SIG-M5 (cell line): ENCODE measurements at regions not wholly inside any gene's neighbourhood (a gene's known extent, or its start where the extent isn't known, plus 50 kb on each side); places are given as distances from the start of the nearest gene placed in this dataset.

Source experiments
- DNase-seq: peaks from one replicate; lab custom pipeline; 2025; lab: John Stamatoyannopoulos, UW

DNA sequence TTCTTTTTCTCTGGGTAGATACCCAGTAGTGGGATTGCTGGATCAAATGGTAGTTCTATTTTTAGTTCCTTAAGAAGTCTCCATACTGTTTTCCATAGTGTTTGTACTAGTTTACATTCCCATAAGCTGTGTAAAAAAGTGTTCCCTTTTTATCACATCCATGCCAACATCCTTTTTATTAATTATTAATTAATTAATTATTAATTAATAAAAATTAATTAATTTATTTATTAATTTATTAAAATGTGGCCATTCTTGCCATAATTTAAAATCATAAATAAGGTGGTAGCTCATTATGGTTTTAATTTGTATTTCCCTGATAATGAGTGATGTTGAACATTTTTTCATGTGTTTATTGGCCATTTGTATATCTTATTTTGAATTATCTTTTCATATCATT is 173.9 kb upstream of the FOXN2 start:
- no peak for DNase-seq

- no peak for DNase-seq
Measured at GRCh38 chr2:48144777-48145176, 169.7 kb upstream of the FOXN2 start.

- DNase-seq = peak; percentile 88
Measured at GRCh38 chr2:48145845-48146452, 168.5 kb upstream of the FOXN2 start.

GRCh38 chr2:48146552-48146951 is 167.9 kb upstream of the FOXN2 start:
- no peak for DNase-seq

DNA sequence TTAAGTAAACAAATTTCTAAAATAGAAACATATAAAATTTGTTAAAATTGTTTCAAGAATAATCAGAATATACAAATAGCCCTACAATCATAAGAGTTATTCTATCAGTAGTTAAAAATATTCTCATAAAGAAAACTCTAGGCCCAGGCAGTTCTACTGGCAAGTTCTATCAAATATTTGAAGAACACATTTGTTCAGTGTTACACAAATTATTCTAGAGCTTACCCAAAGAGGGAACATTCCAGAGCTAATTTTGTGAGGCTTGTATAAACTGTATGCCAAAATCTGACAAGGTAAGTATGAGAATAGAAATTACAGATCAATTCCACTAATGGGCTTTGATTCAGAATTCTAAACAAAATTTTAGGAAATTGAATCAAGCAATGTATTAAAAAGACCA is 166.8 kb upstream of the FOXN2 start:
- DNase-seq = no peak

- DNase-seq = no peak
Measured at GRCh38 chr2:48148841-48149430, 165.5 kb upstream of the FOXN2 start.

DNA sequence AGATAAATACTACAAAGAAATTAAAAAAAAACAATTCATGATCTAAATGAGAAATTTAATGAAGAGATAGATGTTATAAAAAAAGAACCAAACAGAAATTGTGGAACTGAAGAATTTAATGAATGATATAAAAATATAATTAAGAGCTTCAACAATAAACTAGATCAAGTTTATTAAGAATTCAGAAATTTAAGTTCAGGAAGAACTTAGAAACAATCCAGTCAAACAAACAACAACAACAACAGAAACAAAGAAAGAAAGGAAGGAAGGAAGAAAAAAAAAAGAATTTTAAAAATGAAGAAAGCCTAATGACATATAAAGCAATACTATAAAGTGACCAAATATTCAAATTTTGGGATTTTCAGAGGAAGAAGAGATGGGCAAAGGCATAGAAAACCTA is 157.3 kb upstream of the FOXN2 start:
- no peak for DNase-seq

- DNase-seq = no peak
Measured at GRCh38 chr2:48161628-48162027, 152.9 kb upstream of the FOXN2 start.

GRCh38 chr2:48162742-48163141 is 151.7 kb upstream of the FOXN2 start:
- no peak for DNase-seq

DNA sequence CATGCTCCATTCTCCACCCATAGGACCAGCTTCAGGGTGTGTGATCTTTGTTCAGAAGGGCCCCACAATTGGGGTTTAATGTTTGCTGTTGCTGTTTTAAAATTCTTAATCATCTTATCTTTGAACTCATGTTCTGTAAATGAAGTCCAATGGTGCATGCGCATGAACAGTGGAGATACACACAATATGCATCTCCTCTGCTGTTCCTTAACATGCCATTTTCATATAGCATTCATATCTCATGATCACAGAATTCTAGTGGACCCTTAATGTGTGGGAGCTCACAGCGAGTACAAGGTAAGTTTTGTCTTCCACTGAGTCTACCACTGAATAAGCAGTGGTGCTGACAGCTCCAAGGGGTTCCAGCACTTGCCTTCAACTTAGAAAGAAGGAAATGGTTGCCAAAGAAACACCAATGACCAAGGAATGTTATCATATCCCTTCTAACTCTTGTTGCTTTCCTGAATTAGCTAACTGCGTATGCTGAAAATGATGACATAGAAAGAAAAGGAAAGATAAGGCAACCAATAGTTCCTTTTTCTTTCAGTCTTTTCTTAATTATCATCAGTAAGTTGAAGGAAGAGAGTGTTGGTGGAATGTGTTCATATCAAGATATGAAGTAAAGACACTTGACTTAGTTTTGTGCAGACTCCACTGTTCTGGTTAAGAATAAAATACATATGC is 149.3 kb upstream of the FOXN2 start:
- no peak for DNase-seq

DNA sequence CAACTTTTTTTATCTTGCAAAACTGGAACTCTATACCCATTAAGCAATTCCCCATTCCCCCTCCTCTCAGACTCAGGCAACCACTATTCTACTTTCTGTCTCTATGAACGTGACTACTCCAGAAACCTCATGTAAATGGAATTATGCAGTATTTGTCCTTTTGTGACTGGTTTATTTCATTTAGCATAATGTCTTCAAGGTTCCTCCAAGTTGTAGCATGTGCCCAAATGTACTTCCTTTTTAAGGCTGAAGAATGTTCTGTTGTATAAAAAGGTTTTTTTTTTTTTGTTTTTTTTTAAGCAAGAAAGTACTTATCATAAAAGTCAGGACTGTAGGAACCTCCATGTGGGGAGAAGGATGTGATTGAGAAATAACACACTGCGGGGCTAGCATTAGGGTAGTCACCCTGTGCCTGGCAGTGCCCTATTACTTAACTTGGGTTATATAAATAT is 145.3 kb upstream of the FOXN2 start:
- no peak for DNase-seq

DNA sequence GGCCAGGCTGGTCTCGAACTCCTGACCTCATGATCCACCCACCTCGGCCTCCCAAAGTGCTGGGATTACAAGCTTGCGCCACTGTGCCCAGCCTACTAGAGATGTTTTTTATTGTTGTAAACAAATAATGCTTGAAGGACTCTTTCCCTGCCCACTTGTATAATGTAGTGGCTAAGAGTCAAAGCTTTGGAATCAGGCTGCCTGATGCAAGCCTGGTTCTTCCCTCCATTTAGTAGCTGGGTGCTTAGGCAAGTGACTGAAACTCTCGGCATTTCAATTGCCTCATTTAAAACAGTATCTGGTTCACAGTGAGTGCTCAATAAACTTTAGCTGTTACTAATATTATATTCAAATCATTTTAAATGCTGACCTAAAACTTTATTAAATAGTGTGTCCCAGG is 144.2 kb upstream of the FOXN2 start:
- no peak for DNase-seq

DNA sequence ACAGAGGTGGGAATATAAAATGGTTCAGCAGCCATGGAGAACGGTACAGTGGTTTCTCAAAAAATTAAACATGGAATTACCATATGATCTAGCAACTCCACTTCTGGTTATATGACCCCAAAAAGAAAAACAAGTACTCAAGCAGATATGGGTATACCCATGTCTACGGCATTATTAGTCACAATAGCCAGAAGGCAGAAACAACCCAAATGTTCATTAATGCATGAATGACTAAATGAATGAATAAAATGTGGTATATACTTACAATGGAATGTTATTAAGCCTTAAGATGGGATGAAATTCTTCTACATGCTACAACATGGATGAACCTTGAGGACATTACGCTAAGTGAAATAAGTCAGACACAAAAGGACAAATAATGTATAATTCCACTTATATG is 141.3 kb upstream of the FOXN2 start:
- no peak for DNase-seq

DNA sequence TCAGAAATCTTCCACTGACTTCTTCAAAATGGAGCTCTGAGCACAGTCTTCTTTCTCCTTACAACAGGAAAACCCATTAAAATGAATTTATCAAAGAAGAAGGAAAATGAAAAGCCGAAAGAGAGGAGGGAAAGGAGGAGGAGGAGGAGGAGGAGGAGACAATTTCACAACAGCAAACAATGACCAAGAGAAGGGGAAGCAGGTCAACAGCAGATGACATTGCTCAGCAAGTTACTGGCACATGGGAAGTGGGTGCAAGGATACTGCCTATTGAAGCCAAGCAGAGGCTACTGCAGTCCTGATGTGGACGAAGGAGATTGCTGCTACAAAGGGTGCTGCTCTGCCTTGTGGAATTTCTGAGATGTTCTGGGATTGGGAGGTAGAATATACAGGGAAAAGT is 140.0 kb upstream of the FOXN2 start:
- DNase-seq = no peak

- no peak for DNase-seq
Measured at GRCh38 chr2:48175254-48175653, 139.2 kb upstream of the FOXN2 start.

GRCh38 chr2:48175656-48176055 is 138.8 kb upstream of the FOXN2 start:
- no peak for DNase-seq

DNA sequence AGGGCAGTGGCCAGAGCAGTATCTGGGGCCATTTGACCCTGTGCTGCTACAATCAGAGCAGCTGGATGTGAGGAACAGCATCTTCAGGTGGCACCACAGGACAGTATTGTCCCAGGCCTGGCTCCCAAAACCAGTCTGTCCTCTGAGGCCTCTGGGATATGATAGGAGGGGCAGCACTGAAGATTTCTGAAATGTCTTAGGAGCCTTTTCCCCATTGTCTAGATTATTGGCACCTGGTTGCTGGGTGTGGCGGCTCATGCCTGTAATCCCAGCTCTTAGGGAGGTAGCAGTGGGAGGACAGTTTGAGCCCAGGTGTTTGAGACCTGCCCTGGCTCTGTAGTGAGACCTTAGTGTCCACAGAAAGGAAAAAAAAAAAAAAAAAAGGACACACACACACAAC is 137.6 kb upstream of the FOXN2 start:
- DNase-seq = no peak

GRCh38 chr2:48178611-48179010 is 135.9 kb upstream of the FOXN2 start:
- DNase-seq = no peak

- no peak for DNase-seq
Measured at GRCh38 chr2:48180557-48180956, 133.9 kb upstream of the FOXN2 start.

GRCh38 chr2:48183276-48183675 is 131.2 kb upstream of the FOXN2 start:
- DNase-seq = no peak

- DNase-seq = no peak
Measured at GRCh38 chr2:48183991-48184390, 130.5 kb upstream of the FOXN2 start.

- DNase-seq = no peak
Measured at GRCh38 chr2:48187503-48187902, 127.0 kb upstream of the FOXN2 start.

GRCh38 chr2:48189552-48190228 is 124.8 kb upstream of the FOXN2 start:
- DNase-seq = no peak
